H1 (cell line): ENCODE measurements at regions not wholly inside any gene's neighbourhood (a gene's known extent, or its start where the extent isn't known, plus 50 kb on each side); places are given as distances from the start of the nearest gene placed in this dataset.

Source experiments
- BRCA1 ChIP-seq: IDR thresholded peaks from 2 replicates; pipeline ENCODE4 v1.6.1; 2012; ENCODE audit warnings: low read depth, low read length, improper control_type of control experiment
- TF ChIP-seq, protein P1 (sequence below): fragments of 300-600 bp; sonication (generic); IDR thresholded peaks from 2 replicates; pipeline ENCODE4 v1.7.1; 2012; ENCODE audit warnings: low read length, moderate library complexity, mild to moderate bottlenecking, inconsistent platforms; ENCODE audit not compliant: insufficient replicate concordance

DNA sequence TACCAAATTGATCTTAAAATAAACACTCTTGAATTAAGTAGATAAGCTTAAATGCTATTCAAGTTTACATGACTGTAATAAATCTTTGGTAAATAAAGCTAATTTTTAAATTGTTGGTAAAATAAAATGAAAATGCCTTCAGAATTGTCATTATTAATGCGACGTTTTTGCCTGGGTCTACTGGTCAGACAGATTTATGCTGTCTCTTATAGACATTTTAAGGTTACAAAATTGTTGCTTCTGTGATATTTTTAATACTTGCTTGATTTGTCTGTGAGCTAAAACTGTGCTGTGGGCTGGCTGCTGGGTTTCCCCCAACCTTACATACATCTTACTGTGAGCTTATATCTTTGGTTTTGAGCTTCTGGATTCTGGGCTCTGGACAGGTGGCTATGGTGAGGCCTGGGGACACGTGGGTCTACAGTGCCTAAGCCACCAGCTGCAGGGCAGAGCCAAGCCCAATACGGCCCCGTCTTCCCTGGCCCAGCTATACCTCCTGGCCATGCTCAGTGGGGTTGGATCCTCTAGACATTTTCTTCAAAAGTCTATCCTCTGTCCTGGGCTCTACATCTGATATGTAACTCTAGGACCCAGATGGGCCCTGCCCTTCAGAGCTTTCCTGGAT, 81.4 kb downstream of the ETS2 start (continued):
- TF ChIP-seq, protein P1, sequence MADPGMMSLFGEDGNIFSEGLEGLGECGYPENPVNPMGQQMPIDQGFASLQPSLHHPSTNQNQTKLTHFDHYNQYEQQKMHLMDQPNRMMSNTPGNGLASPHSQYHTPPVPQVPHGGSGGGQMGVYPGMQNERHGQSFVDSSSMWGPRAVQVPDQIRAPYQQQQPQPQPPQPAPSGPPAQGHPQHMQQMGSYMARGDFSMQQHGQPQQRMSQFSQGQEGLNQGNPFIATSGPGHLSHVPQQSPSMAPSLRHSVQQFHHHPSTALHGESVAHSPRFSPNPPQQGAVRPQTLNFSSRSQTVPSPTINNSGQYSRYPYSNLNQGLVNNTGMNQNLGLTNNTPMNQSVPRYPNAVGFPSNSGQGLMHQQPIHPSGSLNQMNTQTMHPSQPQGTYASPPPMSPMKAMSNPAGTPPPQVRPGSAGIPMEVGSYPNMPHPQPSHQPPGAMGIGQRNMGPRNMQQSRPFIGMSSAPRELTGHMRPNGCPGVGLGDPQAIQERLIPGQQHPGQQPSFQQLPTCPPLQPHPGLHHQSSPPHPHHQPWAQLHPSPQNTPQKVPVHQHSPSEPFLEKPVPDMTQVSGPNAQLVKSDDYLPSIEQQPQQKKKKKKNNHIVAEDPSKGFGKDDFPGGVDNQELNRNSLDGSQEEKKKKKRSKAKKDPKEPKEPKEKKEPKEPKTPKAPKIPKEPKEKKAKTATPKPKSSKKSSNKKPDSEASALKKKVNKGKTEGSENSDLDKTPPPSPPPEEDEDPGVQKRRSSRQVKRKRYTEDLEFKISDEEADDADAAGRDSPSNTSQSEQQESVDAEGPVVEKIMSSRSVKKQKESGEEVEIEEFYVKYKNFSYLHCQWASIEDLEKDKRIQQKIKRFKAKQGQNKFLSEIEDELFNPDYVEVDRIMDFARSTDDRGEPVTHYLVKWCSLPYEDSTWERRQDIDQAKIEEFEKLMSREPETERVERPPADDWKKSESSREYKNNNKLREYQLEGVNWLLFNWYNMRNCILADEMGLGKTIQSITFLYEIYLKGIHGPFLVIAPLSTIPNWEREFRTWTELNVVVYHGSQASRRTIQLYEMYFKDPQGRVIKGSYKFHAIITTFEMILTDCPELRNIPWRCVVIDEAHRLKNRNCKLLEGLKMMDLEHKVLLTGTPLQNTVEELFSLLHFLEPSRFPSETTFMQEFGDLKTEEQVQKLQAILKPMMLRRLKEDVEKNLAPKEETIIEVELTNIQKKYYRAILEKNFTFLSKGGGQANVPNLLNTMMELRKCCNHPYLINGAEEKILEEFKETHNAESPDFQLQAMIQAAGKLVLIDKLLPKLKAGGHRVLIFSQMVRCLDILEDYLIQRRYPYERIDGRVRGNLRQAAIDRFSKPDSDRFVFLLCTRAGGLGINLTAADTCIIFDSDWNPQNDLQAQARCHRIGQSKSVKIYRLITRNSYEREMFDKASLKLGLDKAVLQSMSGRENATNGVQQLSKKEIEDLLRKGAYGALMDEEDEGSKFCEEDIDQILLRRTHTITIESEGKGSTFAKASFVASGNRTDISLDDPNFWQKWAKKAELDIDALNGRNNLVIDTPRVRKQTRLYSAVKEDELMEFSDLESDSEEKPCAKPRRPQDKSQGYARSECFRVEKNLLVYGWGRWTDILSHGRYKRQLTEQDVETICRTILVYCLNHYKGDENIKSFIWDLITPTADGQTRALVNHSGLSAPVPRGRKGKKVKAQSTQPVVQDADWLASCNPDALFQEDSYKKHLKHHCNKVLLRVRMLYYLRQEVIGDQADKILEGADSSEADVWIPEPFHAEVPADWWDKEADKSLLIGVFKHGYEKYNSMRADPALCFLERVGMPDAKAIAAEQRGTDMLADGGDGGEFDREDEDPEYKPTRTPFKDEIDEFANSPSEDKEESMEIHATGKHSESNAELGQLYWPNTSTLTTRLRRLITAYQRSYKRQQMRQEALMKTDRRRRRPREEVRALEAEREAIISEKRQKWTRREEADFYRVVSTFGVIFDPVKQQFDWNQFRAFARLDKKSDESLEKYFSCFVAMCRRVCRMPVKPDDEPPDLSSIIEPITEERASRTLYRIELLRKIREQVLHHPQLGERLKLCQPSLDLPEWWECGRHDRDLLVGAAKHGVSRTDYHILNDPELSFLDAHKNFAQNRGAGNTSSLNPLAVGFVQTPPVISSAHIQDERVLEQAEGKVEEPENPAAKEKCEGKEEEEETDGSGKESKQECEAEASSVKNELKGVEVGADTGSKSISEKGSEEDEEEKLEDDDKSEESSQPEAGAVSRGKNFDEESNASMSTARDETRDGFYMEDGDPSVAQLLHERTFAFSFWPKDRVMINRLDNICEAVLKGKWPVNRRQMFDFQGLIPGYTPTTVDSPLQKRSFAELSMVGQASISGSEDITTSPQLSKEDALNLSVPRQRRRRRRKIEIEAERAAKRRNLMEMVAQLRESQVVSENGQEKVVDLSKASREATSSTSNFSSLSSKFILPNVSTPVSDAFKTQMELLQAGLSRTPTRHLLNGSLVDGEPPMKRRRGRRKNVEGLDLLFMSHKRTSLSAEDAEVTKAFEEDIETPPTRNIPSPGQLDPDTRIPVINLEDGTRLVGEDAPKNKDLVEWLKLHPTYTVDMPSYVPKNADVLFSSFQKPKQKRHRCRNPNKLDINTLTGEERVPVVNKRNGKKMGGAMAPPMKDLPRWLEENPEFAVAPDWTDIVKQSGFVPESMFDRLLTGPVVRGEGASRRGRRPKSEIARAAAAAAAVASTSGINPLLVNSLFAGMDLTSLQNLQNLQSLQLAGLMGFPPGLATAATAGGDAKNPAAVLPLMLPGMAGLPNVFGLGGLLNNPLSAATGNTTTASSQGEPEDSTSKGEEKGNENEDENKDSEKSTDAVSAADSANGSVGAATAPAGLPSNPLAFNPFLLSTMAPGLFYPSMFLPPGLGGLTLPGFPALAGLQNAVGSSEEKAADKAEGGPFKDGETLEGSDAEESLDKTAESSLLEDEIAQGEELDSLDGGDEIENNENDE = no peak
- TF ChIP-seq BRCA1 = no peak
